Naive thymus-derived CD4-positive, alpha-beta T cell (primary cell): ENCODE measurements at regions not wholly inside any gene's neighbourhood (a gene's known extent, or its start where the extent isn't known, plus 50 kb on each side); places are given as distances from the start of the nearest gene placed in this dataset.
A peak's percentile ranks its signal among the peaks of the same experiment; 100 is the strongest.
"Not testable (repeated sequence)": the region's sequence is repeated elsewhere in the genome, so short reads cannot be mapped to it uniquely, and the experiment has no call there.

Experiments used
- ATAC-seq: fragments of 150-1000 bp; cut with Tn5 transposase; 2 replicates; pipeline ENCODE4 v1.10.0; 2021; ENCODE audit warnings: mild to moderate bottlenecking, moderate library complexity
- CTCF ChIA-PET: fragments of 350-600 bp; sonication (Branson Sonifier 250); formaldehyde crosslinking; loops from one replicate; lab custom pipeline; 2021; ENCODE audit warnings: antibody characterized with exemption; lab: Charles Lee
- POLR2A ChIA-PET: fragments of 350-600 bp; sonication (Branson Sonifier 250); formaldehyde crosslinking; loops from one replicate; lab custom pipeline; 2021; ENCODE audit warnings: antibody characterized with exemption, inconsistent platforms; lab: Charles Lee
- DNase-seq, 9 donors: peaks; one replicate each; pipeline versions ENCODE4 v3.0.0 to v3.0.0-alpha.2; 2020 to 2022; ENCODE audit warnings: mixed read lengths in 1 of 9
- H3K27ac ChIP-seq: one replicate; pipeline ENCODE4 v1.7.0; 2013; ENCODE audit warnings: mild to moderate bottlenecking, low read depth, low read length, moderate library complexity
- H3K27me3 ChIP-seq, 2 donors: one replicate each; pipeline ENCODE4 v1.7.0; 2013; ENCODE audit warnings: low read length in 2 of 2, mild to moderate bottlenecking in 2 of 2, moderate library complexity in 2 of 2; ENCODE audit not compliant: control insufficient read depth in 2 of 2, insufficient read depth in 2 of 2
- H3K36me3 ChIP-seq, 3 experiments: 1 replicate in 2 of 3; 2 replicates in 1 of 3; pipeline ENCODE4 v1.7.0; 2013; ENCODE audit warnings: low read length in 3 of 3, mild to moderate bottlenecking in 3 of 3, moderate library complexity in 1 of 3; ENCODE audit not compliant: insufficient read depth in 3 of 3, control insufficient read depth in 2 of 3
- H3K4me1 ChIP-seq, 2 donors: one replicate each; pipeline ENCODE4 v1.7.0; 2013; ENCODE audit warnings: low read length in 2 of 2, mild to moderate bottlenecking in 2 of 2, moderate library complexity in 1 of 2; ENCODE audit not compliant: control insufficient read depth in 2 of 2, insufficient read depth in 2 of 2
- H3K4me3 ChIP-seq: 2 replicates; pipeline ENCODE4 v1.7.0; 2013; ENCODE audit warnings: mild to moderate bottlenecking, low read length
- H3K9me3 ChIP-seq, 3 experiments: 1 replicate in 2 of 3; 2 replicates in 1 of 3; pipeline ENCODE4 v1.7.0; 2013; ENCODE audit warnings: low read length in 3 of 3; ENCODE audit not compliant: control insufficient read depth in 2 of 3
- H3K27ac Mint-ChIP-seq, 9 donors: one replicate each; pipeline ENCODE4 v1.8.0; 2020 to 2022; ENCODE audit warnings: mixed read lengths in 9 of 9, mild to moderate bottlenecking in 8 of 9, moderate library complexity in 5 of 9, inconsistent platforms in 2 of 9
- H3K27me3 Mint-ChIP-seq, 5 donors: one replicate each; pipeline ENCODE4 v1.8.0; 2021 to 2022; ENCODE audit warnings: mixed read lengths in 5 of 5, mild to moderate bottlenecking in 1 of 5
- H3K36me3 Mint-ChIP-seq, 5 donors: one replicate each; pipeline ENCODE4 v1.8.0; 2020 to 2022; ENCODE audit warnings: mixed read lengths in 5 of 5, mild to moderate bottlenecking in 3 of 5, inconsistent platforms in 1 of 5
- H3K4me1 Mint-ChIP-seq, 7 donors: one replicate each; pipeline ENCODE4 v1.8.0; 2020 to 2022; ENCODE audit warnings: mixed read lengths in 7 of 7, mild to moderate bottlenecking in 3 of 7, inconsistent platforms in 1 of 7
- H3K4me3 Mint-ChIP-seq, 10 donors: one replicate each; pipeline ENCODE4 v1.8.0; 2020 to 2022; ENCODE audit warnings: mild to moderate bottlenecking in 10 of 10, mixed read lengths in 10 of 10, moderate library complexity in 6 of 10, inconsistent platforms in 2 of 10
- H3K9me3 Mint-ChIP-seq, 11 donors: one replicate each; pipeline ENCODE4 v1.8.0; 2020 to 2022; ENCODE audit warnings: mixed read lengths in 11 of 11, mild to moderate bottlenecking in 4 of 11, inconsistent platforms in 1 of 11, moderate library complexity in 1 of 11
- intact Hi-C, 2 donors: fragments of 100-400 bp; cut with micrococcal nuclease; formaldehyde crosslinking; loops; one replicate each; pipeline ENCODE4 v1.15.1; 2023

DNA sequence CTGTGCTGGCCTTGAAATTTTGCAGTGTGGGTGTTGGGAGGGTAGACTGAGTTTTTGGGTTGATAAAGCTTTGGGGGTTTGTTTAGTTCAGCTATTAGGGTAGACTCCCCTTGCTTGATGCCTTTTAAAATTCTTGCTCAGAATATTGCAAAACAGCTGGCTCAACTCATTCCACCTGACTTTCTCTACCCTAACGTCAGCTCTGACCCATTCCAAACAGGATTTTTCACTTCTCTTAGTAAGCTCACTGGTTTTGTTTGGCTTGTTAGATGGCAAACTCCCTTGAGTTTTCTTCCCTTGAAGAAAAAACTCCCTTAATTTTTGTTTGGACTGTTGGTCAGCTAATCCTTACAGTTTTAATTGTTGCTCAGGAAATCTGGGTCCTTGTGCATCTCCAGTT lies 195.1 kb upstream of the DTNA start:
- no peak overlapping the region for H3K4me3 ChIP-seq

DNA sequence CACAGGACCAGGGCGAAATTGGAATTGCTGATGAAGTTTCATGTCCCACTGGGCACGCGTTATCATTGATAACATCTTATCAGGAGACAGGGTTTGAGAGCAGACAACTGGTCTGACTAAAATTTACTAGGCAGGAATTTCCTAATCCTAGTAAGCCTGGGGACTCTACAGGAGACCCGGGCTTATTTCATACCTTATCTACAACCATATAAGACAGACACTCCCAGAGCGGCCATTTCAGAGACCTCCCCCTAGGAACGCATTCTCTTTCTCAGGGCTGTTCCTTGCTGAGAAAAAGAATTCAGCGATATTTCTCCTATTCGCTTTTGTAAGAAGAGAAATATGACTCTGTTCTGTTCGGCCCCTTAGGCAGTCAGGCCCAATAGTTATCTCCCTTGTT lies 193.7 kb upstream of the DTNA start:
- ATAC-seq, intact Hi-C loops, DNase-seq, POLR2A ChIA-PET, CTCF ChIA-PET, H3K4me3 ChIP-seq, H3K4me1 ChIP-seq, H3K36me3 Mint-ChIP-seq, H3K27me3 Mint-ChIP-seq, H3K27ac Mint-ChIP-seq, H3K9me3 ChIP-seq, H3K27ac ChIP-seq, H3K36me3 ChIP-seq, H3K4me1 Mint-ChIP-seq, H3K27me3 ChIP-seq: not testable (repeated sequence)
- Mint-ChIP-seq H3K9me3 (peaks cover 4 to 32% (median 13%) of the 10 kb centered on the region in 11 donors), H3K4me3 (peak overlapping the region in 1 of 10 donors; percentile 4)

More for the DNA sequence above, 195.1 kb upstream of the DTNA start:
- ATAC-seq = no peak
- intact Hi-C loops = no loop called here
- no peaks in the 10 kb centered on the region for H3K9me3 ChIP-seq
- DNase-seq = no peak
- Mint-ChIP-seq H3K27ac (no peak overlapping the region), H3K4me3 (no peak overlapping the region), H3K4me1 (no peaks in the 10 kb centered on the region), H3K27me3 (no peaks in the 10 kb centered on the region), H3K9me3 (peaks cover 4 to 32% (median 13%) of the 10 kb centered on the region in 11 donors), H3K36me3 (no peaks in the 10 kb centered on the region)
- no peak overlapping the region for H3K27ac ChIP-seq
- POLR2A ChIA-PET = no interaction called here
- H3K27me3 ChIP-seq = no peaks in the 10 kb centered on the region
- CTCF ChIA-PET = no interaction called here
- H3K36me3 ChIP-seq = no peaks in the 10 kb centered on the region
- no peaks in the 10 kb centered on the region for H3K4me1 ChIP-seq

DNA sequence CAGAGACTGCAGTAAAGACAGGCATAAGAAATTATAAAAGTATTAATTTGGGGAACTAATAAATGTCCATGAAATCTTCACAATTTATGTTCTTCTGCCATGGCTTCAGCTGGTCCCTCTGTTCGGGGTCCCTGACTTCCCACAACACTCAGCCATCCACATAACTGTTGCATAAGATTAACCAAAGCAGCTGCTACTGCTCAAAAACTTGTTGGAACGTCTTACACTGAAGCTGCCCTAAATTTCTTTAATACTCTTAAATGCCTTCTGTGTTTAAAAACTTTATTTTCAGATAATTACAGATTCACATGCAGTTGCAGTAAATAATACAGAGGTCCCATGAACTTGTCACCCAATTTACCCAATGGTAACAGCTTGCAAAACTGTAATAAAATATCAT lies 193.1 kb upstream of the DTNA start:
- H3K27me3 Mint-ChIP-seq, DNase-seq, H3K27ac ChIP-seq, H3K4me3 Mint-ChIP-seq, H3K27me3 ChIP-seq, H3K9me3 ChIP-seq, CTCF ChIA-PET, ATAC-seq, H3K4me3 ChIP-seq, H3K4me1 Mint-ChIP-seq, H3K36me3 Mint-ChIP-seq, H3K4me1 ChIP-seq, H3K36me3 ChIP-seq, POLR2A ChIA-PET, H3K27ac Mint-ChIP-seq, intact Hi-C loops: not testable (repeated sequence)
- peaks cover 4 to 37% (median 13%) of the 10 kb centered on the region in 11 donors for H3K9me3 Mint-ChIP-seq

DNA sequence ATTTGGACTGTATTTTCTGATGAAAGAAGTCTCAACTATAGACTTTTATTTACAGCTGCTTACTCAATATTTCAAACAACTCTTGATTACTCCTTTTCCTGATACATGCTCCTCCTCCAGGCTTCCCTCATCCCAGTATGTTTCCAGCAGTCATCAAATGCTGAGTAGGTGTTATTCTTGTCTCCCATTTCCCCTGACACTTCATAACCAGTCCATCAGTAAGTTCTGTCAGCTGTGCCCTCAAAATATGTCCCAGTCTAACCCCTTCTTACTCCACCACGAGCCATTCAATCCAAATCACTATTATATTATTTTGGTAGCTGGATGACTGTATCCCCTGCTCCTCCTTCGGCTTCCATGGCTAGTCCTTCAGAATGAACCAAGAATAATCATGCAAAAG lies 189.1 kb upstream of the DTNA start:
- ChIA-PET CTCF (no interaction called here), POLR2A (no interaction called here)
- Mint-ChIP-seq H3K27ac (no peak overlapping the region), H3K27me3 (no peaks in the 10 kb centered on the region), H3K4me1 (no peaks in the 10 kb centered on the region), H3K4me3 (no peak overlapping the region), H3K9me3 (peaks cover 2 to 27% (median 8%) of the 10 kb centered on the region in 11 donors), H3K36me3 (no peaks in the 10 kb centered on the region)
- DNase-seq (no peak), ATAC-seq (no peak)
- no peaks in the 10 kb centered on the region for H3K9me3 ChIP-seq
- H3K27ac ChIP-seq = no peak overlapping the region
- intact Hi-C loops = no loop called here
- no peaks in the 10 kb centered on the region for H3K27me3 ChIP-seq
- no peaks in the 10 kb centered on the region for H3K4me1 ChIP-seq
- no peak overlapping the region for H3K4me3 ChIP-seq
- H3K36me3 ChIP-seq = no peaks in the 10 kb centered on the region

DNA sequence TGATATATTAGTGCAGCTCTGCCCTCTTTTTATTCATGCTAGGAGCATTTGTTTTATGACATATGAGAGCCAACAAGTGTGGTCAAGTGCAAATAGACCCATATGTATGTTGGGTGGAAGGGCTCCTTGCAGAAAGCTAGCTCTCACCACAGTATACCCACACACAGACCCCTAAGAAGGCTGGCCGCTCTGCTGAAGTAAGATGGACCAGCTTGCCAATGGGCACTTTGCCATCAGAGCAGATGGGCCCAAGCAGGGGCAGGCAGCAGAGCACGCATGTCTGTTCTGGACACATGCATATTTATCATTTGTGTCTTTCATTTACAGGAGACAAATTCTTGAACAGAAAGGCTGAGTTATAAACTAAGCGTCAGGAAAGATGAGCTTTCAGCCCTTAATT lies 187.5 kb upstream of the DTNA start:
- POLR2A ChIA-PET = no interaction called here
- H3K4me1 Mint-ChIP-seq = no peaks in the 10 kb centered on the region
- no peak for DNase-seq

DNA sequence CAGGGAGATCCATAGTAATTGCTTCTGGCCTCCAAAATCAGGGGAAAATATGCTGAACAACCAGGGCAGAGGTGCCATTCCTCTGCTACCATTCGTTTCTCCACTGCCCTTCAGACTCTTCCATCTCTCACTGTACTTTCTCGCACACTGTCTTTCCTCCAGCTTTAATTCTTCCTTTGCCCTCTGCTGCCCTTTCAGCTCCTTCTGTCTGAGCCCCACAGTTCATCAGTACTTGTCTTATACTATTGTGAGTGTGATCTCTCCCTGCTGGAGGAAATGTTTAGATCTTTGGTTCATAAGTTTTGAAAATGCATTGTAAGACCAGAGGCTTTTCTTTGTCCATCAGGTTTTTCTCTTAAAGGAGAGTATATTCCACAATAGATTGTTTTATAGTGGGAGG lies 184.9 kb upstream of the DTNA start:
- POLR2A ChIA-PET = no interaction called here

More for the DNA sequence above, 187.5 kb upstream of the DTNA start:
- H3K27ac Mint-ChIP-seq = no peak overlapping the region
- no peaks in the 10 kb centered on the region for H3K27me3 Mint-ChIP-seq
- intact Hi-C loops = no loop called here
- H3K9me3 ChIP-seq = no peaks in the 10 kb centered on the region
- H3K27me3 ChIP-seq = no peaks in the 10 kb centered on the region
- H3K4me3 Mint-ChIP-seq = no peak overlapping the region
- H3K36me3 ChIP-seq = no peaks in the 10 kb centered on the region
- no peak overlapping the region for H3K4me3 ChIP-seq
- no peak for ATAC-seq
- no peaks in the 10 kb centered on the region for H3K36me3 Mint-ChIP-seq
- H3K9me3 Mint-ChIP-seq = peaks cover 0 to 20% (median 5%) of the 10 kb centered on the region in 11 donors
- no peak overlapping the region for H3K27ac ChIP-seq
- CTCF ChIA-PET = interaction anchor here (0.5 kb wide), 1 partner anchor 426 kb away, joined by 3 read pairs; no protein-coding TSS in a partner anchor
- H3K4me1 ChIP-seq = no peaks in the 10 kb centered on the region

DNA sequence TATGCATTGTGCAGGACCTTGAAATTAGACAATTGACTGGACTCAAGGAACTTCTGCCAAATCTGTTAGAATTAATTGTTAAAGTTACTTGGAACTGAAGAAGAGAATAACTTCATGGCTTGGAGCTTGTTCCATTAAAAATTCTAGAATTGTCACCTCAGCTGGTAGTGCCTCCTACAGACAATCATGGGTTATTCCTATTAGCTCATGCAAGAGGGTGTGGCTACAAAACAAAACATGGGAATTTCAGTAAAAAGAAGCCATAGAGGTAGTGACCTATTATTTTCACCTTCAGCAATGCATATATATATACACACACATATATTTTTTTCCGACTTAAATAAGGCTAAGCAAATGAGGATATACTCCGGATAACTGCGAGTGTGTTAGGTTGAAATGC lies 181.9 kb upstream of the DTNA start:
- Histone ChIP-seq H3K4me3 (no peak overlapping the region), H3K27me3 (no peaks in the 10 kb centered on the region), H3K9me3 (no peaks in the 10 kb centered on the region), H3K36me3 (no peaks in the 10 kb centered on the region), H3K4me1 (no peaks in the 10 kb centered on the region), H3K27ac (no peak overlapping the region)
- H3K4me1 Mint-ChIP-seq = no peaks in the 10 kb centered on the region
- no peak for ATAC-seq
- no peak overlapping the region for H3K4me3 Mint-ChIP-seq
- ChIA-PET POLR2A (no interaction called here), CTCF (no interaction called here)
- H3K27me3 Mint-ChIP-seq = no peaks in the 10 kb centered on the region
- H3K36me3 Mint-ChIP-seq = no peaks in the 10 kb centered on the region
- intact Hi-C loops = no loop called here
- no peak overlapping the region for H3K27ac Mint-ChIP-seq
- DNase-seq = no peak
- H3K9me3 Mint-ChIP-seq = peaks cover 0 to 10% (median 2%) of the 10 kb centered on the region in 11 donors

More for the DNA sequence above, 184.9 kb upstream of the DTNA start:
- Mint-ChIP-seq H3K9me3 (peaks cover 0 to 16% (median 0%) of the 10 kb centered on the region in 11 donors), H3K27ac (no peak overlapping the region), H3K36me3 (no peaks in the 10 kb centered on the region), H3K4me1 (no peaks in the 10 kb centered on the region), H3K27me3 (no peaks in the 10 kb centered on the region), H3K4me3 (no peak overlapping the region)
- Histone ChIP-seq H3K9me3 (no peaks in the 10 kb centered on the region), H3K36me3 (no peaks in the 10 kb centered on the region), H3K4me1 (no peaks in the 10 kb centered on the region), H3K27ac (no peak overlapping the region), H3K4me3 (no peak overlapping the region), H3K27me3 (no peaks in the 10 kb centered on the region)
- DNase-seq (no peak), ATAC-seq (no peak)
- intact Hi-C loops = no loop called here
- CTCF ChIA-PET = no interaction called here
